Dermis blood vessel endothelial cell (primary cell): ENCODE measurements at regions not wholly inside any gene's neighbourhood (a gene's known extent, or its start where the extent isn't known, plus 50 kb on each side); places are given as distances from the start of the nearest gene placed in this dataset.

Experiments
- DNase-seq: peaks from one replicate; pipeline ENCODE4 v3.0.0; 2010

- DNase-seq, result no peak
Observed at GRCh38 chr2:12173943-12174340, 427.5 kb downstream of the LPIN1 start.

- DNase-seq, result no peak
Observed at GRCh38 chr2:12175323-12175722, 428.9 kb downstream of the LPIN1 start.

GRCh38 chr2:12176623-12177454 lies 430.4 kb downstream of the LPIN1 start:
- peak; percentile 74 for DNase-seq

- peak; percentile 23 for DNase-seq
Observed at GRCh38 chr2:12177455-12178288, 431.2 kb downstream of the LPIN1 start.

GRCh38 chr2:12178289-12179080 lies 432.1 kb downstream of the LPIN1 start:
- DNase-seq, result no peak

- DNase-seq, result no peak
Observed at GRCh38 chr2:12180031-12180430, 433.6 kb downstream of the LPIN1 start.

- DNase-seq, result no peak
Observed at GRCh38 chr2:12183032-12183645, 436.7 kb downstream of the LPIN1 start.

- peak; percentile 67 for DNase-seq
Observed at GRCh38 chr2:12192762-12193161, 446.3 kb downstream of the LPIN1 start.

GRCh38 chr2:12194968-12195367 lies 448.5 kb downstream of the LPIN1 start:
- no peak for DNase-seq

GRCh38 chr2:12196495-12196894 lies 450.1 kb downstream of the LPIN1 start:
- no peak for DNase-seq

GRCh38 chr2:12197133-12197532 lies 450.7 kb downstream of the LPIN1 start:
- DNase-seq, result no peak

GRCh38 chr2:12199491-12200211 lies 453.2 kb downstream of the LPIN1 start:
- no peak for DNase-seq

GRCh38 chr2:12201369-12201768 lies 454.9 kb downstream of the LPIN1 start:
- DNase-seq, result no peak

- no peak for DNase-seq
Observed at GRCh38 chr2:12202313-12203075, 456.1 kb downstream of the LPIN1 start.

GRCh38 chr2:12203528-12203927 lies 457.1 kb downstream of the LPIN1 start:
- DNase-seq, result no peak

- DNase-seq, result no peak
Observed at GRCh38 chr2:12205086-12205485, 458.7 kb downstream of the LPIN1 start.

- DNase-seq, result no peak
Observed at GRCh38 chr2:12207491-12207890, 461.1 kb downstream of the LPIN1 start.

GRCh38 chr2:12210016-12210933 lies 463.8 kb downstream of the LPIN1 start:
- DNase-seq, result no peak

GRCh38 chr2:12211326-12212175 lies 465.1 kb downstream of the LPIN1 start:
- no peak for DNase-seq
